GM23338 (cell line): ENCODE measurements at regions not wholly inside any gene's neighbourhood (a gene's known extent, or its start where the extent isn't known, plus 50 kb on each side); places are given as distances from the start of the nearest gene placed in this dataset.
"Not testable (repeated sequence)": the region's sequence is repeated elsewhere in the genome, so short reads cannot be mapped to it uniquely, and the experiment has no call there.

ENCODE experiments used
- ATAC-seq: fragments of 200-7000 bp; cut with Tn5 transposase; 3 replicates; pipeline ENCODE4 v1.9.1; 2020
- DNase-seq: peaks from one replicate; pipeline ENCODE4 v3.0.0-alpha.2; 2015; ENCODE audit warnings: low spot score
- H2AFZ ChIP-seq: fragments of 200-600 bp; sonication (generic); 2 replicates; pipeline ENCODE4 v1.8.0; 2016; ENCODE audit warnings: antibody characterized with exemption, mild to moderate bottlenecking, moderate library complexity
- H3F3A ChIP-seq: fragments of 200-600 bp; sonication (generic); replicated peaks from 2 replicates; pipeline ENCODE4 v1.8.0; 2017; ENCODE audit warnings: antibody characterized with exemption, mixed run types, low read depth
- H3K27ac ChIP-seq: fragments of 200-600 bp; sonication (generic); 2 replicates; pipeline ENCODE4 v1.6.1; 2016; ENCODE audit warnings: low read depth
- H3K27me3 ChIP-seq: fragments of 200-600 bp; sonication (generic); 2 replicates; pipeline ENCODE4 v1.8.0; 2016; ENCODE audit warnings: mild to moderate bottlenecking, mixed run types, moderate library complexity; ENCODE audit not compliant: insufficient read depth
- H3K36me3 ChIP-seq: fragments of 200-600 bp; sonication (generic); 2 replicates; pipeline ENCODE4 v1.8.0; 2016; ENCODE audit warnings: mild to moderate bottlenecking; ENCODE audit not compliant: insufficient read depth
- H3K4me1 ChIP-seq: fragments of 200-600 bp; sonication (generic); 2 replicates; pipeline ENCODE4 v1.8.0; 2016; ENCODE audit warnings: mild to moderate bottlenecking, moderate library complexity; ENCODE audit not compliant: insufficient read depth
- H3K4me2 ChIP-seq: fragments of 200-600 bp; sonication (generic); 2 replicates; pipeline ENCODE4 v1.7.1; 2017; ENCODE audit warnings: mixed run types
- H3K4me3 ChIP-seq: fragments of 200-600 bp; sonication (generic); 2 replicates; pipeline ENCODE4 v1.6.1; 2016; ENCODE audit warnings: mixed run types
- H3K79me2 ChIP-seq: fragments of 200-600 bp; sonication (generic); replicated peaks from 2 replicates; pipeline ENCODE4 v1.8.0; 2017; ENCODE audit warnings: mild to moderate bottlenecking; ENCODE audit not compliant: insufficient read depth
- H3K9me2 ChIP-seq: fragments of 200-600 bp; sonication (generic); 2 replicates; pipeline ENCODE4 v1.8.0; 2017; ENCODE audit not compliant: insufficient read depth
- H4K20me1 ChIP-seq: fragments of 200-600 bp; sonication (generic); replicated peaks from 2 replicates; pipeline ENCODE4 v1.8.0; 2017; ENCODE audit warnings: mild to moderate bottlenecking; ENCODE audit not compliant: insufficient read depth
- H3K27ac Mint-ChIP-seq: 2 replicates; pipeline ENCODE4 v1.8.0; 2020; ENCODE audit warnings: inconsistent platforms, mild to moderate bottlenecking, moderate library complexity, mixed read lengths
- H3K27me3 Mint-ChIP-seq: 3 replicates; pipeline ENCODE4 v1.8.0; 2022; ENCODE audit warnings: low read depth, mild to moderate bottlenecking, moderate library complexity, mixed read lengths, inconsistent platforms; ENCODE audit not compliant: insufficient read depth, poor library complexity
- H3K36me3 Mint-ChIP-seq: 3 replicates; pipeline ENCODE4 v1.8.0; 2021; ENCODE audit warnings: low read depth, mild to moderate bottlenecking, inconsistent platforms, moderate library complexity, mixed read lengths
- H3K4me1 Mint-ChIP-seq: 3 replicates; pipeline ENCODE4 v1.8.0; 2020; ENCODE audit warnings: mild to moderate bottlenecking, inconsistent platforms, mixed read lengths
- H3K4me3 Mint-ChIP-seq: 3 replicates; pipeline ENCODE4 v1.8.0; 2021; ENCODE audit warnings: moderate library complexity, mild to moderate bottlenecking, inconsistent platforms, mixed read lengths
- H3K9me3 Mint-ChIP-seq: 3 replicates; pipeline ENCODE4 v1.8.0; 2020; ENCODE audit warnings: moderate library complexity, mild to moderate bottlenecking, inconsistent platforms, mixed read lengths
- CTCF ChIP-seq, 2 experiments: fragments of 200-600 bp in 1 of 2; sonication (generic) in 1 of 2; conservative IDR thresholded peaks; 2 replicates each; pipeline versions ENCODE4 v1.5.1 to v1.6.1; 2016 to 2017; ENCODE audit warnings: antibody characterized with exemption in 2 of 2, low read depth in 2 of 2, mild to moderate bottlenecking in 2 of 2, moderate library complexity in 1 of 2
- ETS1 ChIP-seq: IDR thresholded peaks from 2 replicates; pipeline ENCODE4 v1.6.1; 2016; ENCODE audit warnings: antibody characterized with exemption
- EZH2 ChIP-seq: fragments of 200-600 bp; sonication (generic); IDR thresholded peaks from one replicate; pipeline ENCODE4 v1.8.0; 2017; ENCODE audit warnings: antibody characterized with exemption, mild to moderate bottlenecking, low read depth; ENCODE audit not compliant: unreplicated experiment
- EZH2phosphoT487 ChIP-seq: fragments of 200-600 bp; sonication (generic); IDR thresholded peaks from one replicate; pipeline ENCODE4 v1.8.1; 2018; ENCODE audit warnings: antibody characterized with exemption; ENCODE audit not compliant: unreplicated experiment
- JUNB ChIP-seq: IDR thresholded peaks from one replicate; pipeline ENCODE4 v1.6.1; 2016; ENCODE audit warnings: antibody characterized with exemption; ENCODE audit not compliant: unreplicated experiment
- REST ChIP-seq: IDR thresholded peaks from one replicate; pipeline ENCODE4 v1.6.1; 2018; ENCODE audit warnings: antibody characterized with exemption; ENCODE audit not compliant: unreplicated experiment
- STAT1 ChIP-seq: IDR thresholded peaks from one replicate; pipeline ENCODE4 v1.6.1; 2016; ENCODE audit warnings: antibody characterized with exemption; ENCODE audit not compliant: unreplicated experiment
- ZNF462 ChIP-seq: fragments of 250-450 bp; sonication (Bioruptor Pico); IDR thresholded peaks from 2 replicates; pipeline ENCODE4 v1.5.0; 2020; ENCODE audit warnings: mild to moderate bottlenecking, moderate library complexity

GRCh38 chr10:53487019-53487983 lies 714.7 kb upstream of the MBL2 start (continued):
- no peak for TF ChIP-seq ZNF462 (CRISPR knock-in tag)
- TF ChIP-seq ETS1 = no peak
- TF ChIP-seq EZH2phosphoT487 = no peak
- no peak for TF ChIP-seq JUNB
- TF ChIP-seq REST = no peak
- TF ChIP-seq EZH2 = no peak
- TF ChIP-seq CTCF (conservative IDR thresholded peaks at IDR 0.05; ENCODE audit: low read depth in 2 of 2) = no peak
- TF ChIP-seq STAT1 = no peak

- H3K9me3 Mint-ChIP-seq = peaks cover 50% of the 10 kb centered on the region
- H3K4me3 Mint-ChIP-seq, H3K4me1 Mint-ChIP-seq, H3K27me3 Mint-ChIP-seq, ATAC-seq, H3K9me2 ChIP-seq, H3F3A ChIP-seq, H3K27ac ChIP-seq, H3K4me3 ChIP-seq, H3K79me2 ChIP-seq, DNase-seq, H3K27me3 ChIP-seq, H3K4me2 ChIP-seq, H2AFZ ChIP-seq, H3K4me1 ChIP-seq, H3K27ac Mint-ChIP-seq, H4K20me1 ChIP-seq: not testable (repeated sequence)
- H3K36me3 ChIP-seq = peaks cover 28% of the 10 kb centered on the region
- peaks cover 75% of the 10 kb centered on the region for H3K36me3 Mint-ChIP-seq
Observed at GRCh38 chr10:53485422-53485821, 712.8 kb upstream of the MBL2 start.
